ENCODE measurements at regions not wholly inside any gene's neighbourhood (a gene's known extent, or its start where the extent isn't known, plus 50 kb on each side); places are given as distances from the start of the nearest gene placed in this dataset.

- TF ChIP-seq CTCF (conservative IDR thresholded peaks at IDR 0.05; ENCODE audit: low read depth, low read length) (no peak), EZH2 (IDR thresholded peaks at IDR 0.05; ENCODE audit: borderline replicate concordance, low read depth, low read length, poor library complexity, severe bottlenecking) (no peak)
These were observed 478.0 kb downstream of the ENC1 start for GRCh38 chr5:74162524-74162923.
